GM12874 (cell line): ENCODE measurements at regions not wholly inside any gene's neighbourhood (a gene's known extent, or its start where the extent isn't known, plus 50 kb on each side); places are given as distances from the start of the nearest gene placed in this dataset.

ENCODE experiments used
- CTCF ChIP-seq: IDR thresholded peaks from 2 replicates; pipeline ENCODE4 v1.5.1; 2011; ENCODE audit warnings: low read depth, mild to moderate bottlenecking, control low read depth, low read length, moderate library complexity; ENCODE audit not compliant: insufficient read depth

DNA sequence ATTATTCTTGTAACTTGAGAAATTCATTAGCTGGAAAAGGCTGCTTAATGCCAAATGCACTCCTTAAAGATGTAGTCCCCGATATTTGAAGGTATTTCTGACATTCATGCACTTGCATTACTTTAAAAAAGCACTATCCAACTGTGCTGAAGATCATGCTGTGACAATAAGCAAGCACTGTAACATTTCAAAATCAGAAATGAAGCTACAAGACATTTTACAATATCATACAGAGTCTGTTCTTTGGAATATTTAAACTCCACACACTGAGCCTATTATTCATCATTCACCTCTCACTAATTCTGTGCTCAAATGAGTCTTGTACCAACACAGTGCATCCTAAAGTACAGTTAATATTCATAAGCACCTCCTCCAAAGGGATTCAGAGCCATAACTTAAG is 413.2 kb downstream of the CETN3 start:
- no peak for TF ChIP-seq CTCF

DNA sequence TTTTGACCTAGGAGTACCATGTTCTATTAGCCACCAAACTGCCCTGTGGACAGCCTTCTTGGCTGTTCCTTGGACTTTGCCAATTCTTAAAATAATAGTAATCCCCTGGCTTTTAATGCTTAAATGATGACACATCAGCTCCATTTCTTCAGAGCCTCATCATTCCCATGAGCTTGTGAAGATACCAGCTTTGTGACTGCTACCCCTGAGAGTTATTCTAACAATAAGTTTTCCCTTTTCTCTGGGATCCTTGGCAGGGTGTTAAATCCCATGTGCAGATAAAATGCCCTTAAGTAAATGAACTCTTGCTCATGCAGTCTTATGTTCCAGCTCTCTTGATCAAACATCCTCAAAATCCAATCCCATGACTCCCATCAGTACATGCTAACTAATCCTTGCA is 415.3 kb downstream of the CETN3 start:
- TF ChIP-seq CTCF, result no peak

GRCh38 chr5:89992201-89992600 is 417.4 kb downstream of the CETN3 start:
- TF ChIP-seq CTCF, result no peak

- no peak for TF ChIP-seq CTCF
These were observed 418.0 kb downstream of the CETN3 start for GRCh38 chr5:89991592-89991991.

GRCh38 chr5:89989776-89990175 is 419.8 kb downstream of the CETN3 start:
- TF ChIP-seq CTCF, result no peak

GRCh38 chr5:89988998-89989655 is 420.4 kb downstream of the CETN3 start:
- no peak for TF ChIP-seq CTCF

DNA sequence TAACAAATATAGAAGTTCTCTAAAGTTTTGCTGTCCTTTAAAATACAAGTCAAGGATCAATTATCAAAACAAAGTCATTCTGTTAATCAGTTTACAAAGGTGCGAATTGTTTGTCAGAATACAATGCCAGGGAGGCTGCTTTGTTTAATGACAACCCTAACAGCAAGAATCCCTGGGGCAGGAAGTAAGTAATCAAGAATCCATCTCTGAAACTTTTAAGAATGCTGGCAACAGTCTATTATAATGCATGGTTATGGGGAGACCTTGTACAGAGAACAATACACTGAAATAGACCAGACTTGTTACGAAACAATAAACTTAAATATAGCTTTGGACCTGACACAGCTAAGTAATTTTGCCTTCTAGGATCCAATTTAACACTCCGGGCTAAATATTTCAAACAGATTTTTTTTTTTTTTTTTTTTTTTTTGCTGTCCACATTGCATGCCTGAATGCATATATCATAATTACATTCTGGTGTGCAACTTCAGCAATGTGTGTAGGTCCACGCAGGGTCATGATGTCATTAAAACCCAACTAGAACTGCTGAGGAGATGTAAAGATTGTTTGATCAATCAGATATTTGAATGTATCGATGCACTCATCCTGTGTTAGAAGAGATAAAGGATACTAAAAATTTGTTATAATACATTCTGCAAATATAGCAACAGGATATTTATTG is 421.3 kb downstream of the CETN3 start:
- TF ChIP-seq CTCF, result no peak
